ENCODE measurements at regions not wholly inside any gene's neighbourhood (a gene's known extent, or its start where the extent isn't known, plus 50 kb on each side); places are given as distances from the start of the nearest gene placed in this dataset.

DNA sequence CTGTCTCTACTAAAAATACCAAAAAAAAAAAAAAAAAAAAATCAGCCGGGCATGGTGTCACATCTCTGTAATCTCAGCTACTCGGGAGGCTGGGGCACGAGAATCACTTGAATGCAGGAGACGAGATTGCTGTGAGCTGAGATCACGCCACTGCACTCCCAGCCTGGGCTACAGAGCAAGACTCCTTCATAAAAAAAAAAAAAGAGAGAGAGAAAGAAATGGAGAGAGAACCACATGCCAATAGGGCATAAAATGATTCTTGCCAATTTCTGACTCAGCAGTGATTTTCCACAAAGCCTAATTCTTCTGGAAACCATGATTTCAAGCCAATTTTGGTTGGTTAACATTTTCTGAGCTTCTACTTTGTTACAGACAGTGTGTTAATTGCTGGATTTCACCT, 250.4 kb upstream of the SEL1L start:
- no peak for TF ChIP-seq CTCF (IDR thresholded peaks at IDR 0.05)
- no peak for TF ChIP-seq ZFX (IDR thresholded peaks at IDR 0.05; ENCODE audit: borderline replicate concordance)

All from 22Rv1 (cell line).